GM19043 (cell line): ENCODE measurements at regions not wholly inside any gene's neighbourhood (a gene's known extent, or its start where the extent isn't known, plus 50 kb on each side); places are given as distances from the start of the nearest gene placed in this dataset.

Experiments used
- ATAC-seq: cut with Tn5 transposase; IDR thresholded peaks from one replicate; pipeline ENCODE4 v1.9.1; 2021; ENCODE audit warnings: low read depth; ENCODE audit not compliant: unreplicated experiment

- no peak for ATAC-seq
These were observed 70.2 kb upstream of the FSHR start for GRCh38 chr2:49224426-49225010.

- no peak for ATAC-seq
These were observed 68.7 kb upstream of the FSHR start for GRCh38 chr2:49222975-49223528.

DNA sequence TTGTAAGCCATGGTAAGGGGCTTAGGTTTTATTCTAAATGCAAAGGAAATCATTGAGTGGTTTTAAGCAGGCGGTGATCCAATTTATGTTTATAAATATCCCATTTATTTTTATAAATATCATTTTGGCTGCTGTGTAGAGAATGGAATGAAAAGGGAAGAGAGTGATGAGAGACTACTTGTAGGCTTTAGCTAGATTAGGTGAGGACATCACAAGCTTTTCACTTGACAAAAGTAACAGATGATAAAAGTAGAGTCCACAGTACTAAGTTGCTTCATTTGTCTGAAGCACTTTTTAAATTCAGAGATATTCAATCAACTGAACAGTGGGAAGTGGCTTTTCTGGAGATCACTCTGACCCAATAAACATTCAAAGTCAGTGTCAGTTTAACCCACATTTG is 65.4 kb upstream of the FSHR start:
- no peak for ATAC-seq

DNA sequence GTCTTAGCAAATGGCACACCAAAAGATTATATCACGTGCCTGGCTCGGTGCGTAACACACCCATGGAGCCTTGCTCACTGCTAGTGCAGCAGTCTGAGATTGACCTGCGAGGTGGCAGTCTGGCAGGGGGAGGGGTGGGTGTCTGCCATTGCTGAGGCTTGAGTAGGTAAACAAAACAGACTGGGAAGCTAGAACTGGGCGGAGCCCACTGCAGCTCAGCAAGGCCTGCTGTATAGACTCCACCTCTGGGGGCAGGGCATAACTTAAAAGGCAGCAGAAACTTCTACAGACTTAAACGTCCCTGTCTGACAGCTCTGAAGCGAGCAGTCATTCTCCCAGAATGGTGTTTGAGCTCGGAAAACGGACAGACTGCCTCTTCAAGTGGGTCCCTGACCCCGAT is 55.9 kb upstream of the FSHR start:
- no peak for ATAC-seq

DNA sequence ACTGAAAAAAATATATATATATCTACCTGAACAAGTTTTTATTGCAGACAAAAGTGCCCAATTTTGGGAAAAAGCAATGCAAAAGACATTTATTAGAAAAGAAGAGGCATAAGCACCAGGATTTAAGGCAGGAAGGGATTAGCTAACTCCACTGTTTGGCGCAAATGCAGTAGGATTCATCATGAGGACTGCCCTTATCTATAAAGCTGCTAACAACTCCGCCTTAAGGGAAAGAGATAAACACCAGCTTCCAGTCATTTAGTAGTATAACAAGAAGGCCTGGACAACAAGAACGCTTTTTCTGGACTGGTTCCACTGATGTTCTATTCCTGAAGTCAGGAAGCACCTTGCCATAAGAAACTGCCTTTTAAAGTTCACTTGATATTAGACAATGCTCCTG is 52.9 kb upstream of the FSHR start:
- ATAC-seq: no peak
